ENCODE measurements at regions not wholly inside any gene's neighbourhood (a gene's known extent, or its start where the extent isn't known, plus 50 kb on each side); places are given as distances from the start of the nearest gene placed in this dataset.

DNA sequence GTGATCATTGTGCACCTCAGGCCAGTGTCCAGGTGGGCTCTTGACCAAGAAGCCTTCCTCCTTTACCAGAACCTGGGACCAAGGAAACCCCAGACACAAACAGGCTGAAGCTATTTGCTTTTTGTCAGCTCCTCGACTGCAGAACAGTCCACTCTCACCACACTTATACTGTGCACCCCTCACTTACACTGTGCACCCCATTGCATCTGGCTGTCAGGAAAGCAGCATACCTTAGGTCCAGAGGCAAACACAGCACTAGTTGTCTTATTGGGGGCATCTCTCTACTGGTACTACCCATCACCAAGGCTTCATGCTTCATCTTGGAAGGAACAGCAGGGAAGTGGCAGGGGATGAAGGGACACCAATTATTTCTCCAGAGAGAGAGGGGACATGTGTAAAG, 198.1 kb downstream of the CXCL12 start:
- no peak for TF ChIP-seq CTCF (IDR thresholded peaks at IDR 0.05)
- no peak for TF ChIP-seq EP300 (IDR thresholded peaks at IDR 0.05)

All from gastroesophageal sphincter (tissue), 3 donors.